K562 (cell line): ENCODE measurements at regions not wholly inside any gene's neighbourhood (a gene's known extent, or its start where the extent isn't known, plus 50 kb on each side); places are given as distances from the start of the nearest gene placed in this dataset.

Experiments
- ATAC-seq: fragments of 200-7000 bp; cut with Tn5 transposase; 3 replicates; pipeline ENCODE4 v1.9.1; 2020; ENCODE audit warnings: moderate library complexity
- BruUV-seq: library from RNA; stranded (reverse); fragments of 400-500 nt; replicated peaks from 2 replicates; lab custom pipeline; 2021; lab: Mats Ljungman, UMichigan
- CTCF ChIA-PET: fragments of 300-600 bp; formaldehyde crosslinking; extraction: SDS; loops from one replicate; lab custom pipeline; 2021; ENCODE audit warnings: low intra/inter-chr PET ratio; lab: Yijun Ruan, JAX
- POLR2A ChIA-PET: fragments of 300-600, 350-650 bp; sonication (Branson Sonifier 250); formaldehyde crosslinking; extraction: SDS; loops from one replicate; lab custom pipeline; 2021; ENCODE audit warnings: antibody characterized with exemption, inconsistent platforms; lab: Yijun Ruan, JAX
- DNase-seq, 4 experiments: peaks; one replicate each; pipeline versions ENCODE4 v3.0.0 to v3.0.0-alpha.2; 2011 to 2018; ENCODE audit warnings: low spot score in 3 of 4, mixed read lengths in 3 of 4; ENCODE audit errors: extremely low read depth in 1 of 4
- FAIRE-seq: peaks from 2 replicates; lab custom pipeline; 2011; peaks lifted over from hg19 to GRCh38; lab: Jason Lieb, UNC
- H2AFZ ChIP-seq: 2 replicates; pipeline ENCODE4 v1.6.0; 2011; ENCODE audit warnings: low read depth, low read length, control low read depth, inconsistent platforms
- H3K27ac ChIP-seq: fragments of 200-600 bp; 3 replicates; pipeline ENCODE4 v1.8.0; 2011; ENCODE audit warnings: low read depth, mild to moderate bottlenecking, control low read depth, inconsistent platforms, low read length, moderate library complexity, mixed read lengths; ENCODE audit errors: extremely low read depth
- H3K27me3 ChIP-seq, 2 experiments: fragments of 300-600 bp in 1 of 2; 2 replicates in 1 of 2; 3 replicates in 1 of 2; pipeline versions ENCODE4 v1.6.0 to v1.8.0; 2011; ENCODE audit warnings: inconsistent platforms in 2 of 2, low read length in 2 of 2, mild to moderate bottlenecking in 1 of 2, mixed read lengths in 1 of 2, moderate library complexity in 1 of 2; ENCODE audit not compliant: control insufficient read depth in 2 of 2, insufficient read depth in 2 of 2
- H3K36me3 ChIP-seq: fragments of 300-600 bp; 3 replicates; pipeline ENCODE4 v1.8.0; 2011; ENCODE audit warnings: mild to moderate bottlenecking, low read length, inconsistent platforms; ENCODE audit not compliant: control insufficient read depth, insufficient read depth
- H3K4me1 ChIP-seq, 2 experiments: fragments of 200-600 bp in 1 of 2; replicated peaks in 1 of 2; 2 replicates in 1 of 2; 3 replicates in 1 of 2; pipeline versions ENCODE4 v1.5.1 to v1.8.0; 2011; ENCODE audit warnings: inconsistent platforms in 2 of 2, low read length in 2 of 2, mild to moderate bottlenecking in 1 of 2, mixed read lengths in 1 of 2, moderate library complexity in 1 of 2; ENCODE audit not compliant: control insufficient read depth in 2 of 2, insufficient read depth in 2 of 2
- H3K4me2 ChIP-seq: 2 replicates; pipeline ENCODE4 v1.6.1; 2011; ENCODE audit warnings: low read length, control low read depth, inconsistent platforms, mixed read lengths; ENCODE audit not compliant: insufficient read depth
- H3K4me3 ChIP-seq: fragments of 200-600 bp; sonication (generic), shearing (Covaris generic); 2 replicates; pipeline ENCODE4 v1.5.1; 2016; ENCODE audit warnings: control low read depth, inconsistent platforms
- H3K79me2 ChIP-seq: fragments of 200-600 bp; 3 replicates; pipeline ENCODE4 v1.8.0; 2011; ENCODE audit warnings: low read length, inconsistent platforms; ENCODE audit not compliant: control insufficient read depth, insufficient read depth
- H3K9ac ChIP-seq, 2 experiments: 2 replicates each; pipeline versions ENCODE4 v1.6.0 to v1.6.1; 2011; ENCODE audit warnings: low read depth in 2 of 2, low read length in 2 of 2, control low read depth in 1 of 2, inconsistent platforms in 1 of 2, mild to moderate bottlenecking in 1 of 2, mixed read lengths in 1 of 2; ENCODE audit not compliant: insufficient read depth in 1 of 2
- H3K9me1 ChIP-seq: one replicate; pipeline ENCODE4 v1.6.0; 2011; ENCODE audit warnings: inconsistent platforms, mild to moderate bottlenecking, low read length, moderate library complexity; ENCODE audit not compliant: control insufficient read depth, insufficient read depth
- H3K9me3 ChIP-seq: replicated peaks from 2 replicates; pipeline ENCODE4 v1.5.1; 2011; ENCODE audit warnings: low read depth, low read length, inconsistent platforms; ENCODE audit not compliant: control insufficient read depth, insufficient read depth
- H4K20me1 ChIP-seq: replicated peaks from 2 replicates; pipeline ENCODE4 v1.6.1; 2011; ENCODE audit warnings: low read length, inconsistent platforms, mixed read lengths; ENCODE audit not compliant: control insufficient read depth, insufficient read depth
- HMBOX1 ChIP-seq: sonication (generic); IDR thresholded peaks from 2 replicates; pipeline ENCODE4 v1.6.1; 2016
- MGA ChIP-seq: fragments of 450-650 bp; IDR thresholded peaks from 2 replicates; pipeline ENCODE4 v1.6.1; 2016; ENCODE audit warnings: mild to moderate bottlenecking, moderate library complexity
- STAT6 ChIP-seq: sonication (generic); formaldehyde crosslinking; IDR thresholded peaks from 2 replicates; pipeline ENCODE4 v1.8.1; 2023; ENCODE audit warnings: mild to moderate bottlenecking, missing genetic modification reagents
- UBTF ChIP-seq, 2 experiments: IDR thresholded peaks; 2 replicates each; pipeline ENCODE4 v1.6.1; 2012; ENCODE audit warnings: improper control_type of control experiment in 2 of 2, low read depth in 2 of 2, low read length in 2 of 2, borderline replicate concordance in 1 of 2
- WGBS: fragments of 100-300 bp; shearing (Covaris generic); methylation state at CpG from one replicate; pipeline ENCODE4 v1.1.6; 2016; ENCODE audit warnings: low coverage, mixed read lengths; ENCODE audit not compliant: insufficient coverage; ENCODE audit errors: missing lambda C conversion rate; 5-methylcytosine and 5-hydroxymethylcytosine counted together
- in situ Hi-C: fragments of 300-500 bp; cut with MboI; formaldehyde crosslinking; loops from 4 replicates; pipeline ENCODE4 v1.15.0; 2018; ENCODE audit warnings: inconsistent platforms, mixed read lengths
- intact Hi-C: fragments of 100-400 bp; cut with micrococcal nuclease; formaldehyde crosslinking; loops from 2 replicates; pipeline ENCODE4 v1.14.2; 2022

GRCh38 chr3:168360993-168361392, 265.3 kb upstream of the GOLIM4 start:
- Histone ChIP-seq H3K36me3 (no peaks in the 10 kb centered on the region), H2AFZ (no peak overlapping the region), H4K20me1 (no peaks in the 10 kb centered on the region), H3K27me3 (no peaks in the 10 kb centered on the region), H3K4me3 (no peak overlapping the region), H3K79me2 (no peaks in the 10 kb centered on the region), H3K9ac (no peak overlapping the region), H3K27ac (no peak overlapping the region), H3K4me1 (no peaks in the 10 kb centered on the region), H3K9me3 (no peaks in the 10 kb centered on the region; the same call in 1 of the 2 replicates), H3K4me2 (no peak overlapping the region), H3K9me1 (no peaks in the 10 kb centered on the region)
- BruUV-seq, result no TSS peak
- CTCF ChIA-PET, result no interaction called here
- FAIRE-seq (no peak), DNase-seq (no peak), ATAC-seq (no peak)
- in situ Hi-C loops (no loop called here), intact Hi-C loops (no loop called here)
- POLR2A ChIA-PET, result no interaction called here
- WGBS, result 0% methylated on average over 3 of the region's 3 CpGs
- TF ChIP-seq HMBOX1 (no peak), STAT6 (CRISPR knock-in tag) (no peak), UBTF (IDR thresholded peaks at IDR 0.05; ENCODE audit: borderline replicate concordance in 1 of 2, low read depth in 2 of 2, low read length in 2 of 2) (no peak), MGA (no peak)
